HCT116 (cell line): ENCODE measurements at regions not wholly inside any gene's neighbourhood (a gene's known extent, or its start where the extent isn't known, plus 50 kb on each side); places are given as distances from the start of the nearest gene placed in this dataset.
"Not testable (repeated sequence)": the region's sequence is repeated elsewhere in the genome, so short reads cannot be mapped to it uniquely, and the experiment has no call there.

Experiments used
- POLR2AphosphoS5 ChIP-seq: IDR thresholded peaks from 2 replicates; pipeline ENCODE4 v1.6.1; 2011; ENCODE audit warnings: mild to moderate bottlenecking, low read depth, low read length, moderate library complexity
- TF ChIP-seq, protein P1 (sequence below): IDR thresholded peaks from 2 replicates; pipeline ENCODE4 v1.6.1; 2012

DNA sequence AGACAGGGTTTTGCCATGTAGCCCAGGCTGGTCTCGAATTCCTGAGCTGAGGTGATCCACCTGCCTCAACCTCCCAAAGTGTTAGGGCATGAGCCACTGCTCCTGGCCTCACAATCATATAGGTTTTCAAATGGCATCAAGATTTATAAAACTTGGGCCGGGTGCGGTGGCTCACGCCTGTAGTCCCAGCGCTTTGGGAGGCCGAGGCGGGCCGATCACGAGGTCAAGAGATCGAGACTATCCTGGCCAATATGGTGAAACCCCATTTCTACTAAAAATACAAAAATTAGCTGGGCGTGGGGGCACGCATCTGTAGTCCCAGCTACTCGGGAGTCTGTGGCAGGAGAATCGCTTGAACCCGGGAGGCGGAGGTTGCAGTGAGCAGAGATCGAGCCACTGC lies 123.8 kb downstream of the OR2B2 start:
- TF ChIP-seq POLR2AphosphoS5: not testable (repeated sequence)
- TF ChIP-seq, protein P1, sequence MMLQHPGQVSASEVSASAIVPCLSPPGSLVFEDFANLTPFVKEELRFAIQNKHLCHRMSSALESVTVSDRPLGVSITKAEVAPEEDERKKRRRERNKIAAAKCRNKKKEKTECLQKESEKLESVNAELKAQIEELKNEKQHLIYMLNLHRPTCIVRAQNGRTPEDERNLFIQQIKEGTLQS: not testable (repeated sequence)
